GM12865 (cell line): ENCODE measurements at regions not wholly inside any gene's neighbourhood (a gene's known extent, or its start where the extent isn't known, plus 50 kb on each side); places are given as distances from the start of the nearest gene placed in this dataset.

Experiments used
- DNase-seq: peaks from one replicate; pipeline ENCODE4 v3.0.0; 2010; ENCODE audit warnings: low read depth
- H3K4me3 ChIP-seq: 2 replicates; pipeline ENCODE4 v1.5.1; 2011; ENCODE audit warnings: mild to moderate bottlenecking, low read depth, low read length, control low read depth
- CTCF ChIP-seq: IDR thresholded peaks from 2 replicates; pipeline ENCODE4 v1.5.1; 2011; ENCODE audit warnings: low read length, control low read depth, low read depth, inconsistent platforms; ENCODE audit not compliant: insufficient read depth; ENCODE audit errors: missing control alignments

DNA sequence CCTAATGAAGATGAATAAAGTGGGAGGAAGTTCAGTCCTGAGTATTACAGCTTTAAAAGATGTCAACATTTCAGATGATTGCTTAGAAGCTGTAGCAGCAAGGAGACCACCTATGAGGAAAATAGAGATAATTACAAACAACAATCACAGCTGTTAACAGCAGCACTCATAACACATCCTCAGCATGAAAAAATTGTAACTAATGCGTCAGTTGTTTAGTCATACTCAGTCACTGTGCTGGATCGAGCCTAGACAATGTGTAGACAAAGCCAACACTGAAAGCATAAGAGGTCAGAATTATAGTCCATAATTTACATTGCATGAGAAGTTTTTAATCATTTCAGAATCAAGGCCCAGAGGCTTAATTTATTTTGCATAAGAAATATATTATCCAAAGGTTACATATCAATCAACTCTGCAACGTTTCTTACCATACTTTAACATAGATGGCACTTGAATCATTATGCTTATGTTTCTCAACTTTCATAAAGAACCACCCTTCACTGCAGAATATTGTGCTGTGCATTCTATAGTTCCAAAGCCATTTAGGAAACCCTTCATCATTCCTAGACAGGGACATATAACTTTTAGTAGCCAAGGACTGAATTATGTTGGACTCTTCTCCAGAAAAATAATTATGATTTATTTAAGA is 60.2 kb upstream of the HAPLN1 start:
- TF ChIP-seq CTCF = no peak
- H3K4me3 ChIP-seq = no peak overlapping the region
- DNase-seq = no peak

DNA sequence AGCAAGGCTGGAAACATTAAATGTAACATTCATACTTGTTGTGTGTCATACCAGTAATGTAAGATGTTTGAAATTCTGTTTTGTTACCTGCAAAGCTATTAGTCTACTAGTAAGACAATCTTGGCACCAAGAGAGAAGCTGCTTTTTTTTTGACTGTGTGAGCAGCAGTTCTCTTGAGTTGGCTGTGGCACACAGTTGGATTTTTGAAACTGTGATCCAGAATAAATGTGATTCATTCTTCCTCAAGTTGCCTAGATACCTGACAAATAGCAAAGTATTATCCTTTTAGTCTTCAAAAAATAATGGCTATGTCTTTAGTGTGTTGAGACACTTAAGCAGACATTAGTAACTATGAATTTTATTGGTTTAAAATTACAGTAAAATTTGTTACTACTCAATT is 57.2 kb upstream of the HAPLN1 start:
- TF ChIP-seq CTCF = no peak
- H3K4me3 ChIP-seq = no peak overlapping the region
- no peak for DNase-seq

DNA sequence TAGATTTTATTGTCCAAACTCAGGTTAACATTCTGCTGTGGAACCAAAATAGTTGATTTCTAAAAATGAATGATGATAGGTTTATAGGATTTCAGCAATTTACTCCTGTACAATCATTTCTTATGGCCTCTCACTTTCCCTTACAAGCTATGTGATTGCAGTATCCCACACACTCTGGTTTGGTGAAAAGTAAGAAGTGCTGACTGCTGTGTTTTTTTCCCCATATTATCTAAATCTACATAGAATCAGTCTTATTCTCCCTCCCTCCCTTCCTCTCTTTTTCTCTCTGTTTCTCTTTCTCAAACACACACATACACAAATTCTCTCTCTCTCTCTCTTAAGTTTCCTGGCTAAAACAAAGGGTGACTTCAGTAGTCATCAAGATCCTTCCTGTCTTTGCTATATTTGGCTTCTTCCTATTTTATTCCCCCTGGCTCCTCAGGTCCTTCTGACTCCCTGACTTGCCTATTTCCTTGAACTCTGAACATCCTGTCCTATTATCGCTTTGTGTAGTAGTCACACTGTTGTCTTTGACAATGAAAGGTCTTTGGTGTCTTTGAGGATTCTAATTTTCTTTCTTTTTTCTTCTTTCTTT is 55.9 kb upstream of the HAPLN1 start:
- no peak for DNase-seq
- no peak for TF ChIP-seq CTCF
- H3K4me3 ChIP-seq = no peak overlapping the region
